ENCODE measurements at regions not wholly inside any gene's neighbourhood (a gene's known extent, or its start where the extent isn't known, plus 50 kb on each side); places are given as distances from the start of the nearest gene placed in this dataset.

DNA sequence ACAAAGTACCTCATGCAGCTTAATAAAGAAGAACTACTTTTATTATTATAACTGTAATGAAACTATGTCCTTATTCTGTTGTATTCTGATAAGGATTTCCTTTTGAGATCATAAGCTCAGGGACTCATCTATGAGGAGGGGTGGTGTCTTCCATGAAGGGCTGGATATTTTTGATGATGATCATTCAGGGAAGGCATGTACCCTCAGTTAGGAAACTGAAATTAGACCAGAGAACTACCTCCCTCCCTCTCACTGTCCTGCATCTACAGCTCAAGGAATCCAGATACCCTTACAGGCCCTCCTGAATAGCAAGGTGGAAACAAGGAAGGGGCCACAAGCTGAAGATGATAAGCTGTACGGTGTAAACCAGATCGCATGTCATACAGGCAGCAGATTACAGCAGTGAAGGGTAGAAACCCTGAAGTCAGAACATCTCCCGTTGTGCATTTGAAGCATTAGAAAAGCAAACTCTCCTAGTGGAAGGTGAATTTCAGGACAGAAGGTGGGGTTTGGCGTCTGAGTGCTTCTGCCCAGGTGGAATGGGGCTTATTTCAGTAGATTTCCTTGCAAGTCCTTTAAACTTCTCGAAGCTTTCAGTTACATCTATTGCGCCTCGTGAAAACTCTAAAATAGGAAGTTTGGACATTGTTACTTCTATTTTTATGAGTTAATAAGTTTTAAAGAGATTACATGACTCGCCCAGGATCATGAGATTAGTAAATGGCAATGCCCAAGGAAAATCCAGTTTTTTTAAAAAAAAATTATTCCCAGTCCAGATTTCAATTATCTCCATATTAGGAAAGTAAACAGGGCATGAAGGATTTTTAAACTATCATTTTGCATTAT lies 101.1 kb upstream of the HNRNPU start:
- Histone ChIP-seq H3K27me3 (ENCODE audit: low read depth, low read length) (no peaks in the 10 kb centered on the region), H4K20me1 (ENCODE audit: insufficient read depth, low read length) (no peaks in the 10 kb centered on the region), H3K4me2 (ENCODE audit: low read length) (peak overlapping the region; percentile 47), H3K9ac (ENCODE audit: low read length) (peak overlapping the region; percentile 9; the same call in 1 of the 2 replicates), H2AFZ (ENCODE audit: low read depth, low read length) (peak overlapping the region; percentile 34; the same call in 1 of the 2 replicates), H3K9me3 (ENCODE audit: insufficient read depth, low read length) (no peaks in the 10 kb centered on the region), H3K27ac (ENCODE audit: low read length) (no peak overlapping the region), H3K79me2 (ENCODE audit: low read length) (no peaks in the 10 kb centered on the region), H3K4me3 (ENCODE audit: low read length) (peak overlapping the region; percentile 16; the same call in 1 of the 2 replicates), H3K4me1 (ENCODE audit: low read length) (peaks cover 36% of the 10 kb centered on the region), H3K36me3 (replicated peaks; ENCODE audit: low read depth, low read length) (no peaks in the 10 kb centered on the region)
- TF ChIP-seq EZH2phosphoT487 (IDR thresholded peaks at IDR 0.05; ENCODE audit: low read depth): no peak
- TF ChIP-seq, protein P1, sequence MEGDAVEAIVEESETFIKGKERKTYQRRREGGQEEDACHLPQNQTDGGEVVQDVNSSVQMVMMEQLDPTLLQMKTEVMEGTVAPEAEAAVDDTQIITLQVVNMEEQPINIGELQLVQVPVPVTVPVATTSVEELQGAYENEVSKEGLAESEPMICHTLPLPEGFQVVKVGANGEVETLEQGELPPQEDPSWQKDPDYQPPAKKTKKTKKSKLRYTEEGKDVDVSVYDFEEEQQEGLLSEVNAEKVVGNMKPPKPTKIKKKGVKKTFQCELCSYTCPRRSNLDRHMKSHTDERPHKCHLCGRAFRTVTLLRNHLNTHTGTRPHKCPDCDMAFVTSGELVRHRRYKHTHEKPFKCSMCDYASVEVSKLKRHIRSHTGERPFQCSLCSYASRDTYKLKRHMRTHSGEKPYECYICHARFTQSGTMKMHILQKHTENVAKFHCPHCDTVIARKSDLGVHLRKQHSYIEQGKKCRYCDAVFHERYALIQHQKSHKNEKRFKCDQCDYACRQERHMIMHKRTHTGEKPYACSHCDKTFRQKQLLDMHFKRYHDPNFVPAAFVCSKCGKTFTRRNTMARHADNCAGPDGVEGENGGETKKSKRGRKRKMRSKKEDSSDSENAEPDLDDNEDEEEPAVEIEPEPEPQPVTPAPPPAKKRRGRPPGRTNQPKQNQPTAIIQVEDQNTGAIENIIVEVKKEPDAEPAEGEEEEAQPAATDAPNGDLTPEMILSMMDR (IDR thresholded peaks at IDR 0.05; ENCODE audit: low read depth, low read length): no peak

DNA sequence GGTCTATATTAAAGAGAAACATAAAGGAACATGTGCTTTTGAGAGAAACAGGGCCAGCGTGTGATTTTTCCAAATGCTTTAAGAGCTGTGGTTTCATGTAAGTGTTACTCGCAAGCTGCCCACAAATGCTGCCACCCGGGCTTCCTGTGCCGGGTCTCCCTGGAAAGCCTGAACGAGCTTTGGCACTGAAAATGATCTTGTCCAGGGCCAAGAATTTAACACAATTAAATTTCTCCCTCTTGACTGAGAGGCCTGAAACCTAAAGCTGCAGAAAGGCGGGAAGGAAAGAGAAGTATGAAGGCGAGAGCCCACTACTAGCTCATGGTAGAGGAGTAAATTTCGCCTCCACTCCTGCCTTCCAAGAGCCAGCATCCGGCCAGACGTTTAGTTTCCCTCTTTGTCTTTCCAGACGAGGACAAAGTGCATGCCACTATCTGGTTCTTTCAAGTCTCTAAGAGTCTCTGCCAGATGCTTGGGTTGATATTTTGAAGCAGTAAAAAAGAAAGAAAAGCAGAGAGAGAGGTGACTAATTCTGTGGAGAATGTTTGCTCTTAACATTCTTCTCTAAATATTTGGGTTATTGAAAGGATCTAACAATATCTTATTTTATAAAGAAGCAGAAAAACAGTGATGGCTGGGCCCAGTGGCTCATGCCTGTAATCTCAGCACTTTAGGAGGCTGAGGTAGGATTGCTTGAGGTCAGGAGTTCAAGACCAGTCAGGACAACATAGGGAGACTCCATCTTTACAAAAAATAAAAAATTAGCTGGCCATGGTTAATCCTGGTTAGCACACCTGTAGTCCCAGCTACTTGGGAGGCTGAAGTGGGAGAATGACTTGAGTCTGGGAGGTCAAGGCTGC lies 100.0 kb upstream of the HNRNPU start:
- H3K79me2 ChIP-seq (ENCODE audit: low read length): no peaks in the 10 kb centered on the region
- peak overlapping the region; percentile 40 for H3K4me2 ChIP-seq (ENCODE audit: low read length)
- H2AFZ ChIP-seq (ENCODE audit: low read depth, low read length): peak overlapping the region; percentile 80
- no peaks in the 10 kb centered on the region for H4K20me1 ChIP-seq (ENCODE audit: insufficient read depth, low read length)
- no peaks in the 10 kb centered on the region for H3K27me3 ChIP-seq (ENCODE audit: low read depth, low read length)
- H3K4me3 ChIP-seq (ENCODE audit: low read length): no peak overlapping the region
- no peak overlapping the region for H3K27ac ChIP-seq (ENCODE audit: low read length)
- peaks cover 36% of the 10 kb centered on the region for H3K4me1 ChIP-seq (ENCODE audit: low read length)
- no peaks in the 10 kb centered on the region for H3K9me3 ChIP-seq (ENCODE audit: insufficient read depth, low read length)
- H3K36me3 ChIP-seq (replicated peaks; ENCODE audit: low read depth, low read length): no peaks in the 10 kb centered on the region
- no peak for TF ChIP-seq EZH2phosphoT487 (IDR thresholded peaks at IDR 0.05; ENCODE audit: low read depth)
- TF ChIP-seq, protein P1 (IDR thresholded peaks at IDR 0.05; ENCODE audit: low read depth, low read length): no peak
- H3K9ac ChIP-seq (ENCODE audit: low read length): peak overlapping the region; percentile 3; the same call in 1 of the 2 replicates

- peak overlapping the region; percentile 80 for H2AFZ ChIP-seq (ENCODE audit: low read depth, low read length)
- no peaks in the 10 kb centered on the region for H4K20me1 ChIP-seq (ENCODE audit: insufficient read depth, low read length)
- H3K36me3 ChIP-seq (replicated peaks; ENCODE audit: low read depth, low read length): no peaks in the 10 kb centered on the region
- no peaks in the 10 kb centered on the region for H3K79me2 ChIP-seq (ENCODE audit: low read length)
- no peaks in the 10 kb centered on the region for H3K27me3 ChIP-seq (ENCODE audit: low read depth, low read length)
- H3K9me3 ChIP-seq (ENCODE audit: insufficient read depth, low read length): no peaks in the 10 kb centered on the region
- H3K4me3 ChIP-seq (ENCODE audit: low read length): no peak overlapping the region
- H3K27ac ChIP-seq (ENCODE audit: low read length): no peak overlapping the region
- peak overlapping the region; percentile 40 for H3K4me2 ChIP-seq (ENCODE audit: low read length)
- H3K4me1 ChIP-seq (ENCODE audit: low read length): peaks cover 36% of the 10 kb centered on the region
- no peak overlapping the region; the same call in 1 of the 2 replicates for H3K9ac ChIP-seq (ENCODE audit: low read length)
- TF ChIP-seq, protein P1 (IDR thresholded peaks at IDR 0.05; ENCODE audit: low read depth, low read length): no peak
- TF ChIP-seq EZH2phosphoT487 (IDR thresholded peaks at IDR 0.05; ENCODE audit: low read depth): no peak
These were observed 99.0 kb upstream of the HNRNPU start for GRCh38 chr1:244963231-244963826.
